NCI-H146 (cell line): ENCODE measurements at regions not wholly inside any gene's neighbourhood (a gene's known extent, or its start where the extent isn't known, plus 50 kb on each side); places are given as distances from the start of the nearest gene placed in this dataset.
"Not testable (repeated sequence)": the region's sequence is repeated elsewhere in the genome, so short reads cannot be mapped to it uniquely, and the experiment has no call there.

Experiments used
- DNase-seq: peaks from one replicate; lab custom pipeline; 2025; lab: John Stamatoyannopoulos, UW

DNA sequence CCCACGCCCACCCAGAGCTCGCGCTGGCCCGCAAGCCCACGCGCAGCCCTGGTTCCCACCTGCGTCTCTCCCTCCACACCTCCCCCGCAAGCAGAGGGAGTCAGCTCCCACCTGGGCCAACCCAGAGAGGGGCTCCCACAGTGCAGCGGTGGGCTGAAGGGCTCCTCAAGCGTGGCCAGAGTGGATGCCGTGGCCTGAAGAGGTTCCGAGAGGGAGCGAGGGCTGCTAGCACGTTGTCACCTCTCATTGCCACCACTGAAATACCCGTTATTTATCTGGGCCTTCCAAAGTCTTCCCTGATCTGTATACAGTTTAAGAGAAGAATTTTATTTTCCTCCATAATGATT lies 88.3 kb upstream of the MYLIP start:
- DNase-seq: no peak

DNA sequence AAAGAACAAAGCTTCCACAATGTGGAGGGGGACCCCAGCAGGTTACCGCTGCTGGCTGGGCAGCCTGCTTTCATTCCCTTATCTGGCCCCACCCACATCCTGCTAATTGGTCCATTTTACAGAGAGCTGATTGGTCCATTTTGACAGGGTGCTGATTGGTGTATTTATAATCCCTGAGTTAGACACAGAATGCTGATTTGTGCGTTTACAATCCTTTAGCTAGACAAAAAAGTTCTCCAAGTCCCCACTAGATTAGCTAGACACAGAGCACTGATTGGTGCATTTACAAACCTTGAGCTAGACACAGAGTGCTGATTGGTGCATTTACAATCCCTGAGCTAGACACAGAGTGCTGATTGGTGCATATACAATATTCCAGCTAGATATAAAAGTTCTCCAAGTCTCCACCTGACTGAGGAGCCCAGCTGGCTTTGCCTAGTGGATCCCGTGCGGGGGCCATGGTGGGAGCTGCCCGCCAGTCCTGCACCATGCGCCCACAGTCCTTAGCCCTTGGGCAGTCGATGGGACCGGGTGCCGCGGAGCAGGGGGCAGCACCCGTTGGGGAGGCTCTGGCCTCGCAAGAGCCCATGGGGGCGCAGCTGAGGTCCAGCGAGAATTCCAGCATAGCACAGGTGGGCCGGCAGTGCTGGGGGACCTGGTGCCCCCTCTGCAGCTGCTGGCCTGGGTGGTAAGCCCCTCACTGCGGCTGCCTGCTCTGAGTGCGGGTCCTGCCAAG lies 88.8 kb upstream of the MYLIP start:
- not testable (repeated sequence) for DNase-seq

GRCh38 chr6:16038938-16039337 lies 89.9 kb upstream of the MYLIP start:
- DNase-seq: no peak

- DNase-seq: no peak
These were observed 93.3 kb upstream of the MYLIP start for GRCh38 chr6:16035488-16036080.

- no peak for DNase-seq
These were observed 95.7 kb upstream of the MYLIP start for GRCh38 chr6:16033214-16033613.

- no peak for DNase-seq
These were observed 97.5 kb upstream of the MYLIP start for GRCh38 chr6:16031278-16031981.

- no peak for DNase-seq
These were observed 99.9 kb upstream of the MYLIP start for GRCh38 chr6:16028966-16029365.

DNA sequence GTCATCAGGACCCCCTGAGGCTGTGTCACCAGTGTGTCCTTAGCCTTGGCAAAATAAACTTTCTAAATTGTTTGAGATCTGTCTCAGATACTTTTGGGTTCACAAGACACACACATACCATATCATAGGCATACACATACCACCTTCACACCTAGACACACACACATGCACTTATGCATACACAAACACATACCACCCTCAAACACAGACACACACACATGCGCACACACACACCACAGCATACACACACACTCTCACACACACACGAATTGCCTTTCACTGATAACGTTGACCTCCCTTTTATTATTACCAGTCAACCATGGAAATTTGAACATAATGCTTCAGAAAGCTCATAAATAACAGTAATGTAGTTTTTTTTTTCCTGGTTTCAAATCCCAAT lies 108.6 kb upstream of the MYLIP start:
- DNase-seq: no peak

DNA sequence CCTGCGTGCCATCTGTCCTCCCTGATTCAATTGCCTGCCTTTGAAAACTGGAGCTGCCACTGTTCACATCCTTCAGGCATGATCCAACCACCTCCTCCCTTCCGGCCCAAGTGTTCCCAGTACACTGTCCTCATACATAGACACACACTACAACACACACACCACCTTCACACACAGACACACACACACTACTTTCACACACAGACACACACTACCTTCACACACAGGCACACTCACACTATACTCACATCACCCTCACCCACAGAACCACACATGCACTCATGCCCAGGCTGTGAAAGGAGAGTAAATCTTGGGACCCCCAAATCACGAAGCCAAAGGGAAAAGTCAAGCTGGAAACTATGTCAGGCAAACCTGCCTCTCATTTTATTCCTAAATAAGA lies 109.4 kb upstream of the MYLIP start:
- no peak for DNase-seq

DNA sequence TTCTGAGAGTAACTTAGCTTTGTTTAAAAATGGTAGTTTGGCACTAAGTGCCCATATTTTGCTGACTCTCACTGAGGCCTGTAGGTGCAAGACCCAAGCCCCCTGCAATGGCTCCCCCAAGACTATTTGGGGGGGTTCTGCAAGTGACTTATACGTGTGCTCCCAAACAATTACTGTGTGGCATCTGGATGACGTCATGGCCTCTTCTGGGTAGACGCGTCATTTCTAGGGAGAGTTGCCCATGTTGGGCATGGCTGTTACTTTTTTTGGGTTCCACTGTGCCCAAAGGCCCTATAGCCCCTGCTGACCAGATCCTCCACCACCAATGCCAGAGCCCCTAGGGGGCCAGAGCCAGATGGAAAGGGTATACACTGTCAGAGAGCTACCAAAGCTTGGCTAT lies 110.3 kb upstream of the MYLIP start:
- no peak for DNase-seq

- DNase-seq: not testable (repeated sequence)
These were observed 114.6 kb upstream of the MYLIP start for GRCh38 chr6:16014325-16014724.

DNA sequence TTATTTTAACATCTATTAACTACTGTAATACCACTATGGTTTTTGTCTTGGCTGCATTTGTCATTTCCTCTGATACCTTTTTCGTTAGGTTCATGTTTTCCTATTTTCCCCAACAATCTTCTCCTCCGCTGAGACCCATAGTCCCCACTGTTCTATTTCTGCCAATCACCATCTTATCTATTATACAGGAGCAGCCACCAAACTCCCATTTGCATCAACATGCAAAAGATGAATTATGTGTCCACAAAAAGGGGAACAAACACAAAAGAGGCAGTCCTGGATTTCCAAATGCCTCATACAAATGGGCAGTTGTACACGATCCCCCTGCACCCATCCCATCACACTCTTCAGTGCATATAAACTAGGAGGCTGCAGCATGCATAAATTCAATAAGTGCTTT lies 121.7 kb upstream of the MYLIP start:
- no peak for DNase-seq

GRCh38 chr6:16006681-16007080 lies 122.2 kb upstream of the MYLIP start:
- no peak for DNase-seq

DNA sequence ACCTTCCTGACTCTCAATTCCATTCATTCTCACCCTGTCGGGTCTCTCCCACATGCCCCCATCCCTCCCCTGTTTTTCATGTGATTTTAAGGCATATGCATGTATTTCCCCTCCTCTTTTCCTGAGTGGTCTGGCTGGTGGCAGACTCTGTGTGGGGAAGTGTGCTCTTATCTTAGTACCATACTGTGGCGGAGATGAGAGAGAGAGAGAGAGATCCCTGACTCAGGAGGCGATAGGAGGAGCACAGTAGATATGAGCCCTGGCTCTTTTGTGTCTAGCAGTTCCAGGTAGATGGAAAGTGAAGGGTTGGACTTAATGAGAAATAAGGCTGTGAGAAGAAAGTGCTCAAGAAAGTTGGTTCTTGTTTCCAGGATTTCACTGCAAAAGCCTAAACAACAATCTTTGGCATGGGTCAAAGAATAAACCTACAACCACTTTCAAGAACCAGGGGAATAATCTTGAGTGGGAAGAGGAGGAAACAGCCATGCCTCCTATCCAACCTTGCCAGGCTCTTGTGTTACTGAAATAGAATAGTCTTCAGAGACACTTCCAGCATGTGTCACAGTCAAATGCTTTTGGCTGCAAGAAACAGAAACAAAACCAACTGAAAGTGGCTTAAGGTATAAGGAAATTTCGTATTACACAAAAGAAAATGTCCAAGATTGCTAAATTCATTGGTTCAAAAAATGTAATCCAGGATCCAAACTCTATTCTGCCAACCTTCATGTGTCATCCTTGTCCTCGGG lies 123.8 kb upstream of the MYLIP start:
- DNase-seq: no peak

GRCh38 chr6:16003197-16003491 lies 125.7 kb upstream of the MYLIP start:
- no peak for DNase-seq

GRCh38 chr6:16002332-16003196 lies 126.3 kb upstream of the MYLIP start:
- DNase-seq: no peak

- no peak for DNase-seq
These were observed 127.7 kb upstream of the MYLIP start for GRCh38 chr6:16001158-16001557.

GRCh38 chr6:15999201-15999600 lies 129.7 kb upstream of the MYLIP start:
- DNase-seq: no peak

- no peak for DNase-seq
These were observed 131.1 kb upstream of the MYLIP start for GRCh38 chr6:15997586-15998388.

DNA sequence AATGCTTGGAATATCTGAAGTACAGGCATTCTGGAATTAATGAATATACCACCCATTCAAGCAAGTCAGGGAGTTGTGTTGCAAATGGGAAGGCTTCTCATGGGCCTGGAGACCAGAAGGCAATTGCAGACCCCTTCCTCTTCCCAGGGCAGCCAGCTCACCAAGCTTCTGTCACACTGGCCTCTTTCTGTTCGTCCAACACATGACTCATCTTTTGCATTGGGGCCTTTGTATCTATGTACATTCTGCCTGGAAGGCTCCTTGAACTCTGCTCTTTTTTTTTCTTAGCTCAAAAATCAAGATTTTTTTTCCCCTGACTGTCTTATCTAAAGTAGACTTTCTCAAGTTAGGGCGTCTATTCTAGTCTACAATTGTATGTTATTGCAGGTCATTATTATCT lies 132.9 kb upstream of the MYLIP start:
- DNase-seq: no peak

DNA sequence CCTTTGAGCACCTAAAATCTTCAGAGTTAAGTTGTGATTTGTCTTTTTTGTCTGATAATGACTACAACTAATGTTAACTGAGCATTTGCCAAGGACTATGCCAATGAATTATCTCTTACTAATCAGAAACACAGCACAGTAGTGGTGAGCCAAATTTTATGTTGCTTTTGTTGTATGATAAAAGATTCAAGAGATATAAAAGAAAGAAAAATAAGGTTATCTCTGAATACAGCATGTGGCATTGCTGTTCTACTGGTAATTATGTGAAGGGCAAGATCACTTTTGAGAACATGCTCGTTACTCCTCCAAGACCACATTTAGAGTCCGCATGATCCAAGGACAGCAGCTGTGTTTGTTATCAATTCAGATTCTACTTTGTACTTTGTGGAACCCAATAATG lies 133.4 kb upstream of the MYLIP start:
- DNase-seq: no peak
